ENCODE measurements at regions not wholly inside any gene's neighbourhood (a gene's known extent, or its start where the extent isn't known, plus 50 kb on each side); places are given as distances from the start of the nearest gene placed in this dataset.

GRCh38 chr5:2206293-2207108, 323.8 kb upstream of the IRX4 start:
- no peak for TF ChIP-seq EZH2 (IDR thresholded peaks at IDR 0.05)
- no peak for TF ChIP-seq POLR2AphosphoS5 (IDR thresholded peaks at IDR 0.05; ENCODE audit: low read depth, low read length)
- TF ChIP-seq CTCF (IDR thresholded peaks at IDR 0.05 in 2 of 3, conservative IDR thresholded peaks at IDR 0.05 in 1 of 3; ENCODE audit: borderline replicate concordance in 1 of 3, insufficient read depth in 1 of 3, low read depth in 2 of 3, low read length in 2 of 3): no peak
- no peak for TF ChIP-seq CBX3 (IDR thresholded peaks at IDR 0.05; ENCODE audit: low read depth)
- no peak for TF ChIP-seq RAD21 (IDR thresholded peaks at IDR 0.05; ENCODE audit: low read depth)
- no peak for TF ChIP-seq ZNF274 (IDR thresholded peaks at IDR 0.05; ENCODE audit: low read depth, low read length)
- no peak for TF ChIP-seq EGR1 (IDR thresholded peaks at IDR 0.05; ENCODE audit: low read depth)
- no peak for TF ChIP-seq EZH2phosphoT487 (IDR thresholded peaks at IDR 0.05; ENCODE audit: borderline replicate concordance)
- no peak for TF ChIP-seq POLR2A (IDR thresholded peaks at IDR 0.05; ENCODE audit: borderline replicate concordance, extremely low read depth, insufficient read depth, insufficient read length)
- no peak for TF ChIP-seq JUND (IDR thresholded peaks at IDR 0.05)
- no peak for TF ChIP-seq SP1 (IDR thresholded peaks at IDR 0.05; ENCODE audit: low read depth)

All from HCT116 (cell line).